HG03571 (cell line): ENCODE measurements at regions not wholly inside any gene's neighbourhood (a gene's known extent, or its start where the extent isn't known, plus 50 kb on each side); places are given as distances from the start of the nearest gene placed in this dataset.

ENCODE experiments used
- ATAC-seq: cut with Tn5 transposase; IDR thresholded peaks from one replicate; pipeline ENCODE4 v1.9.1; 2021; ENCODE audit not compliant: unreplicated experiment

DNA sequence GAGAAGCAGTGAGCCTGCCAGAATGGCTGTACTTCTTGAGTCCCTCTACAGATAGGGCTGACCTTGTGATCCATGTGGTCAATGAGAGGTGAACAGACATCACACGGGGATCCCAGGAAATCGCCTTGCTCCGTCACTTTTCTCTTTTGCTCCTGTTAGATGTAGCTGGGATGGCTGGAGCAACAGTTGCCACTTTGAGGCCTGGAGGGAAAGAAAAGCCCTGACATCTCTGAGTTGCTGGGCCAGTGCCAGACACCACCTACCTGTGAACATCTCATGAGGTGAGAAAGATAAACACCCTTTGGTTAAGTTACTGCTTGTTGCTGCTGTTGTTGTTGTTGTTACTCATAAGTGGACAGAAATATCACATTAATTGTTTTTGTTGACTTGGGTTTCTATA lies 840.3 kb downstream of the TBC1D22A start:
- ATAC-seq: no peak

DNA sequence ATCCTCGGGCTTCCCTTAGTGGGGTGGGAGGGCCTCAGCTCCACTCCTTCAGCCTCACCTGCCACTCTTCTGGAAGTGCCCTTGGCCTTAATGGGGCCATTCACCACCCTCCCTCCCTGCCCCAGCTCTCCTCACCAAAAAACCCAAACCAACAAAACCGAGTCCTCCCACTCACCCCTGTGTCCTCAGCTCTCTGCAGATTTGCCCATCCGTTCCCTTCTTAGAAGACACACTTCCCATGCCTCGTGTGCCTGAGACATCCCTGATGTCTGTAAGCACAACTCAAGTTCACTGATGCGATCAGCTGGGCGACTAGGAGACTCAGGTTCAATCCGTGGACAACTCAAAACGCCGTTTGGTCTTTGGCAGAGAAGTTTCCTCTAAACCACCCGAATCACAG lies 839.2 kb downstream of the TBC1D22A start:
- ATAC-seq: no peak

DNA sequence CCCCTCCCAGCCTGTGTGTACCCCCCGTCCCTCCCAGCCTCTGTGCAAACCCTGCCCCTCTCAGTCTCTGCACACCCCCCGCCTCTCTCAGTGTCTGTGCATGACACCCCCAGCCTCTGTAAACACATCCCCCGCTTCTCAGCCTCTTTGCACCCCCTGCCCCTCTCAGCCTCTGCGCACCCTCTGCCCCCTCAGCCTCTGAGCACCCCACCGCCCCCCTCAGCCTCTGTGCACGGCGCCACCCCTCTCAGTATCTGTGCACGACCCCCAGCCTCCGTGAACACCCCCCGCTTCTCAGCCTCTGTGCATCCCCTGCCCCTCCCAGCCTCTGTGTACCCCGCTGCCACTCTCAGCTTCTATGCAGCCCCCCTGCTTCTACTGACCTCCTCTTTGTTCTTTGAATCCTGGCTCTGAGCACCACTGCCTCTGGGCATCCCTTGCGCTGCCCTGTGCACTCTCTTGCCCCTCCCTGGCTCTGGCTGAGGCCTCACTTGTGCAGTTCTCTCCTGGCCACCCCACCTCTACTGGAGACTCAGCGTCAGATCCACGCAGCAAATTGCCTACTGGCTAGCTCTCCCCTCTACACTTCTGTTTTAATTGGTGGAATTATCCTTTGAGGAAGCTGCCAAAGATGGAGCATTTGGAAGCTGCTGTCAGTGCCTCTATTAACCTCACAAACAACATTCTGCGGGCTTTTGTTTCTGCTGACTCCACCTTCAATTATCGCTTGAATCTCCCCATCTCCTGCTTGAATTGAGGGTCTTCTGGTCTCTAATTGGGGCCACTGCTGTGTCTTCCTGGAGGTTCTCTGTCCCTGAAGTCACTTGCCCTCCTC lies 838.6 kb downstream of the TBC1D22A start:
- no peak for ATAC-seq

DNA sequence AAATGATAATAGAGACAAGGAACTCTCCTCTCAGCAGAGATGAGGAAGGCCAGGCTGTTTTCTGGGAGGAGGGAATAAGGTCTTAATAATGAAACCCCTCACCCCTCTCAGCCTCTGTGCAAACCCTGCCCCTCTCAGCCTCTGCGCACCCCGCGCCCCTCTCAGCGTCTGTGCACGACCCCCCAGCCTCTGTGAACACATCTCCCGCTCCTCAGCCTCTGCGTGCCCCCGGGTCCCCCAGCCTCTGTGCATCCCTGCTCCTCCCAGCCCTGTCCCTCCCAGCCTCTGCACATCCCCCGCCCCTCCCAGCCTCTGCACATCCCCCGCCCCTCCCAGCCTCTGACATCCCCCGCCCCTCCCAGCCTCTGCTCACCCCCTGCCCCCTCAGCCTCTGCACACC lies 837.8 kb downstream of the TBC1D22A start:
- no peak for ATAC-seq

DNA sequence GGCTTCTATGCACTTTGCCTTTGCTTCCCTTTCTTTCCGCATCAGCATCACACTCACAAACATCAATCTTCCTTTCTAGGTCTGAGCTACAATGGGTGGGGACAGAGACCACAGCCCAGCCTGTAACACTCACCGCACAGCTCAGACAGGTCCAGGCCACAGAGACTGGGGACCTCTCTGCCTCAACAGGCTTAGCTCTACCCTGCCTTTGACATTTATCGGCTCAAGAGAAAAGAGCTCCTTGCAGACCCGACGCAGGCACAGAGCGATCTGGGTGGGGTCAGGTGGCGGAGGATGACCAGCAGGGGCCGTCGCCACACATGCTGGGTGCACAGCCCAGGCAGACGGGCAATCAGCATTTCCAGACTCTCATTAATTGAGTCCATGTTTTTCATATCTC lies 837.3 kb downstream of the TBC1D22A start:
- ATAC-seq: no peak

DNA sequence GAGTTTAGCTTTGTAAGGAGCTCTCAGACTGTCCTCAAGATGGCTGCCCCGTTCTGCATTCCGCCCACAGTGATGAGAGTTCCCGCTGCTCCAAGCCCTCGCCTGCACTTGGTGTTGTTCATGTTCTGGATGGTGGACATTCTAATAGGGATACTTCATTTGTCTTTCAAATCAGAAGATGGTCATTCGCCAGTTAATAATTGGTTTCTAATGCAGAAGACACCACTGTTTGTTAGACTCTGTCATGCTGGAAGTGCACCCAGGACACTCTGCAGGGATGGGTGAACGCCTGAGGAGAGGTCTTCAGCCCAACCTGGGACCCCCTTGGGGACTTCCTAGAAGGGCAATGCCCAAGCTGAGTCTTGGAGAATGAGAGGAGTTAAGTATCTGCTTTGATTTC lies 836.4 kb downstream of the TBC1D22A start:
- no peak for ATAC-seq

DNA sequence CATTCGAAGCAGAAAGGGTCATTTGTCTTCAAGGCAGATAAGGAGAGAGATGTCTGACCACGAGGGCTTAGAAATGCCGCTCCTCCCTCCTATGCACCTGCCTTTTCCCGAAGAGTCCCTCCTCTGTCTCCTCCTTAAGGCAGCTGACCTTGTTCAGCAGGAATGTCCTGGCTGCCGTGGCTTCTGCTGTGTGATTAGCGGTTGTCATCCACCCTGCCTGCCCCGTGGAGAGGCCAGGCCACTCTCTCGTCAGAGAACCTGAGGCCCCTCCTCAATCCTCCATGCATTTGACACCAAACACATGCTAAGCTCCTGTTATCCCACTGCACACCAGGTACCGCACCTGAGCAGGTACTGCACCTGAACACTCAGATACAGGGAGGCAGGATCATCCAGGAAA lies 834.6 kb downstream of the TBC1D22A start:
- ATAC-seq: no peak

DNA sequence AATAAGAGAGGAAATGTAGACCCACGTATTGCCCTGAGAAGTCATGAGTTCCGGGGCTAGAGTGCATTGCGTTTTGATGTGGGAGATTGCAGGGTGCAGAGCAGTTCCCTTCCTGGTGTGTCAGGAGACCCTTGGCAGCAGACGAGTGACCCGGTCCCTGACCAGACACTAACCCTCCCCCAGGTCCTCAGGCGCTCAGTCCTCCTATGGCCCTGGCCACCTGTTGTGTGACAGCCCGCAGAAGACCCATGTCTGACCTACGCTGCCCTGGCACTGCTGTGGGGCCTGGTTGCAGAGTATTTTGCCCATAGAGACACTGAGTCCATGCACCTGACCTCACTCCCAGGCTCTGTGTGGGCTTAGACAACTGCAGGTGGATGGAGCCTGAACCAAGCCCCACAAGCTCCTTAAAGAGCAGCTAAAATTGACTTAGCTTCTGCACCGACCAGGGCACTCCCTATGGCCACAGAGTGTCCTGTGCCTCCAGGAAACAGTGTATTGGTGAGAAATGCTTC lies 833.8 kb downstream of the TBC1D22A start:
- no peak for ATAC-seq

DNA sequence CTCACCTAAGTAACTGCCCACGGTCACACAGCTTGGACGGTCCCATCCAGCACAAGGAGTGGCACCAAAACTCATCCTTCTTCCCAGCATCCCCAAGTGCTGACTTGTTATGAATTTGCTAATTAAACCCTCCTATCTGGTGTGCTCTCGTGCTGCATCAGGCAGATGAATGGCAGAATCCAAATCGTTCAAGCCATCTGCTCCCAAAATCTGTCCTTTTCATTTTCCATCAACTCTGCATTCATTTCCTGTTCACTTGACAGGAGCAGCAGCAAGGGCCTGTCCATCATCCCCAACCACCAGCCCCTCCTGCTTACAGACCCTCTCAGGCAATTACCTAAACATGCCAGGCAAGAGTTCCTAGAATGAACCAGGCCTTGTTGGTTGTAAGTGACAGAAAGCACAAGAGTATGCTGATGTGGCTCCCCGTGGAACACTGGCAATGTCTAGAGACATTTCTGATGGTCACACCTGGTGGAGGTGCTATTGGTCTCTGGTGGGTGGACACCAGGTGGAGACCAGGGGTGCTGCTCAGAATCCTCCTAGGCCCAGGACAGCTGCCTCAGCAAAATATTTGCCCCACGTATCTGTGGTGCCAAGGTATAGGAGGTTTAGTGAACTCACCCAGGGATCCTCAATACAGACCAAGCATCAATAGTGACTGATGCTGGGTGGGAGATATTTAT lies 832.5 kb downstream of the TBC1D22A start:
- no peak for ATAC-seq

DNA sequence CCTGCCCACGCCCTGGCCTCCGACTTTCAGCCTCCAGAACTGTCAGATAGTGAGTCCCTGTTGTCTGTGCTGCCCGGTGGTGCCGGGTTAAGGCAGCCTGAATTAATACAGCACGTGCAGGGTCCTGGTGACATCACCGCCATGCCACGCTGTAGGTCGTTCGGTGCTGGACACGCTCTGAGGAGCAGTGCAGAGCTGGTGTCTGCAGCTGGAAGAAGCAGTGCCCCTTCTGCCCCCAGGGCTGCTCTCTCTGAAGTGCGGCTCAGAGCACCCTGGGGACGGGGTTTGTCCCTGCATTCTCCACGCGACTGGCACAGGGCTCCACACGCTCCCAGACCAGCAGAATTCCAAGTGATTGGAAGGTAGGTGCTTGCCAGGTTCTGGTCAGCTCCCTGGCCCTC lies 831.5 kb downstream of the TBC1D22A start:
- ATAC-seq: no peak

DNA sequence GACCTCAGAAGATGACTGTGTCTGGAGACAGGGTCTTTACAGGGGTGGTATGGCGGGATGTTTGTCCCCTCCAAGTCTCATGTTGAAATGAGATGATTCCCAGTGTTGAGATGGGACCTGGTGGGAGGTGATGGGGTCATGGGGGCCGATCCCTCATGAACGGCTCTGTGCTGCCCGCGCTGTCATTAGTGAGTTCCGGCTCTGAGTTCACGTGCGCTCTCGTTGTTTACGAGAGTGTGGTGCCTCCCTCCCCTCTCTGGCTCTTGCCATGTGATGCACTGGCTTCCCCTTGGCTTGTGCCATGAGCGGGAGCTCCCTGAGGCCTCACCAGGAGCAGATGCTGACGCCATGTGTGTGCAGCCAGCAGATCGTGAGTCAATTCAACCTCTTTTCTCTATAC lies 830.8 kb downstream of the TBC1D22A start:
- ATAC-seq: no peak

DNA sequence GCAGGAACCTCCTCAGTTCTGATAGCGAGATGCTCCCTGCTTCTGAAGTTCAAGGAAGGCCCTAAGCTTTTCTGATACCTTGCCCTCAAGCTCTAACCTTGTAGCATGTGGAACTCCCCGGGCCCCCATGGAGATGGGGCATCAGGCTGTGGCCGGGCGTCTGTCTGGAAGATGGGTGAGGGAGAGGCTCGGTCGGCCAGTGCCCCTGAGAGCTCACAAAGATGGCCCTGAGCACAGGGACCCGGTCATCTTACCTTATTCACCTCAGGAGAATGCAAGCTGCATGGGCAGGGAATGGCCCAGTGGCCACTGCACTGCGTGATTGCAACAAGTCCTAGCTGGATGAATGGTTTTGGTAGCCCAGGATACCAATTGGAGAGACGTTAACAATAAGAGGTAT lies 830.3 kb downstream of the TBC1D22A start:
- no peak for ATAC-seq

DNA sequence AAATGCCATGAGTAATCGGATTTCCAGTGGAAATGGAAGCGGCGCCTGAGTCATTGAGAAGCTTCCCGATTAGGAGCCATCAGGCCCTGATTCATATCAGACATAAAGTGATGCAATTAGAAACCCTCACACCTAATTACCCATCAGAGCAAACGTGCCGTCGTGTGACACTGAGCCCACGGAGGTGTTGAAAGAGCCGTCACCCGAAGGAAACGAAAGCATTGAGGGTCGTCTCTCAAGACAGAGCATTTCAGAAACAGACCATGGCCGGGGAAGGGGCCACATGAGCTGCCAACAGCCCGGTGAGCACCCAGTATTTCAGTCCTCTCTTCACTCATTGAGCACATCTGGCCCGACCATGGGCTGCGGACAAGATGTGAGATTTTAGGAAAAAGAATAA lies 829.3 kb downstream of the TBC1D22A start:
- ATAC-seq: no peak

DNA sequence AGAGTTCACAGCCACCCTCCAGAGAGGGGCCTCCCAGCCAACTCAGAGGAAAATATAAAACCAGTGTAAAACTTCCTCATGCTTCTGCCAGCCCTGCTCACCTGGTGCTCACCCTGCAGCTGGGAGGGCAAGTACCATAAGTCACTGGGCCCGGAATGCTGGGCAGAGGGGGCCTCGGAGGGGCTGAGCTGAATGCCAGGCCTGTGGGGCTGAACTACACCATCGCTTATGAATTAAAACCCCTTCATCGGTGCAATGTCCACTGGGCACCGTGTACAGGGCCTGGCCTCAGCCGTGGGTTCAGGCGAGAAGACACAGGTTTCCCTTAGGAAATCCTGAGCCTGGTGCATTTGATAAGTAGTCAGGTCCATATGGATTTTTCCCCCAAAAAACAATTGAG lies 828.6 kb downstream of the TBC1D22A start:
- ATAC-seq: no peak

DNA sequence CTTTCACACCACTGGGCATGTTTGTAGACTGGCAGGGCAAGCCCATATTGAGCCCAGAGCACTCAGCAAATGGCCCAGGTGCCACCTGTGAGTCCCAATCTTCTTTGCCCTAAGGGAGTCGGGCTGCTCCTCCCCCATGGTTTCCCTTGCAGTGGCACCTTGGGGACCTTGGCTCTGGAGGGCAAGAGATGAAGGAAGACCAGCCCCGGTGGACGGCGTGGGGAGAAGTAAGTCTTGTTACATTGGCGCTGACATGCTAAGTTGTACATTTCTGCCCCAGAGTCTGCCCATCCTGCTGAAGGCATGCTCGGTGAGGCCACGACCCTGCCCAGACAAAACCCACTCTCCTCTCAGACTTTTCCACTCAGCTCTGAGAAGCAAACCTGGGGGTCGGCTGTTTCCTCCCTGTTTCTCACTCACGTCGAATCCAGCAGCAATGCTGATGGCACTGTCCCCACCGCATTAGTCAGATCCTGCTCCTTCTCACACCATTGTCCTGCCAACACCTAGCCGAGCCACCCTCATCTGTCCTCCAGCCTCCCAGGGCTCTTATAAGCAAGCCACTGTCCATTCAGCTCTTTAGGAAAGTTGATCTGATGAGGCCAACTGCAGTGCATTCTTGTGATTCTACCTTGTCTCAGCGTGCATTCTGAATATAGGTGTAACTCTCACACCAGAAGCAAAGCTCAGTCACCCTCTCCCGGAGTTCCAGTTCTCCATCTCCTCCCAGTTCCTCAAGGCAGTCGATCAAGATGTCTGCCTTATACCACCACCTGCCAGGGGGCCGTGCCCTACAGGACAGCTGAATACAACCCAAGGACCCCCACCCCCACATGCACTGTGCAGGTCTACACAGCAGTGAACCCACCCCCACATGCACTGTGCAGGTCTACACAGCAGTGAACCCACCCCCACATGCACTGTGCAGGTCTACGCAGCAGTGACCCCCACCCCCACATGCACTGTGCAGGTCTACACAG lies 827.1 kb downstream of the TBC1D22A start:
- ATAC-seq: no peak

DNA sequence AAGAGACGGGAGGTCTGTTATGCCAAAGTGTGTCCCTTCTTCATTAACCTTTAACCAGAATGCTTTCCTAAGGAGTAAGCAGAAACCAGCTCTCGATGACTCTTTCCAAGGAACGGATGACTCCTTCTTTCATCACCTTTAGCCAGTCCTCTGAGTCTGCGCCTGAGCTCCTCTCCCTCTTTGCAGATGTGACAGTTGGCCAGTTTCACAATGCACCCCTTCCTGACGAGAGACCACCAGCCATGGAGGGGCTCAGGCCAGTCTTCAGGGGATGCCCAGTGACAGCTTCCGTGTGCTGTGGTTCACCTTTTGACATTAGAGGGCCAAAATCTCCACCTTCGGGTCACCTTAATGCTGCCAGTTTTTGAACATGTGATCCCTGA lies 826.1 kb downstream of the TBC1D22A start:
- no peak for ATAC-seq

DNA sequence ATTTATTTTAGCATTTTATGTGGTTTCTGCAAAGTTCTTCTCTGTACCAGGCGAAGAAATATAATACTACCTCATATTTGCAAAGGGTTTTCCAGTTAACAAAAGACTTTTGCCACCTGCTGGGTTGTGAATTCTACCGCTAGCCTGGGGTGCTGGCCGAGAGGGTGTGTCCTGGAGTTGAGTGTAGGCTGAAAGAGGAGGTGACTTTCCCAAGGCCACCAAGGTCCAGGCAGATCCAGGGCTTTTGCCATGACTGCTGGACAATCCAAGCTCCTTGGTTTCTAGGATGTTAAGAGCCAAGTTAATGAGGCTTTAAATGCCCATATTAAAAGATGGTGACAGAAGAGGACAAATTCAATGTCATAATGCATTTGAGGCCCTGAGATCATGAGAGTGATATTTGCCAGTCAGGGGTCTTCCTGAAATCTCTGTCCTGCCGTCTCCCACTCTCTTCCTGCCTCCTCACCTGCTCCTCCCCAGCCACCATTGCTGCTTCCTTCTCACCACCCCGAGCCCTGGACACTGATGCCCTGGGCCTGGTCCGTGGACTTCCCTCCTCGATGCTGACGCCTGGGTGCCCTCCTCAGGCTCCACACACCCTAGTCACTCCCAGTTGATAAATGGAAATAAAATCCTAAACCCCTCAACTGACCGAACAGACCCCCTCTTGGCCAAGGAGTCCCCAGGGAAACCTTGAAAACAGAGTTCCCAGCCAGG lies 825.6 kb downstream of the TBC1D22A start:
- no peak for ATAC-seq

DNA sequence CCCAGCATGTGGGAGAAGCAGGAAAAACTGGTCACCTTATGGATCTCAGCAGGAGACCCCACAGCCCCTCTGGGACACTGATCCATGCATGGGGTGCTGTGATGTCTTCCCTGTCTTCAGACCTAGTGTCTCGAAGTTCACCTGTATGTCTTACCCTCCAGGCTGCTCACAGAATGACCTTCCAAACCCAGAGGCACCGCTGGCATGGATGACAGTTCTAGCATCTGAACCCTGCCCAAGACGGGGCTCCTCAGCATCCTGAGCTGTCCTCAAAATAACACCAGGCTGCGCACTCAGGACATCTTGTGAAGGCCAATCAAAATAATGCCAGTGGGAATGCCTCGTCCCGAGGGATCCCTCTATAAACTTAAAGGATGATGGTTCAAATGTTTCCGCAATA lies 824.9 kb downstream of the TBC1D22A start:
- ATAC-seq: no peak

DNA sequence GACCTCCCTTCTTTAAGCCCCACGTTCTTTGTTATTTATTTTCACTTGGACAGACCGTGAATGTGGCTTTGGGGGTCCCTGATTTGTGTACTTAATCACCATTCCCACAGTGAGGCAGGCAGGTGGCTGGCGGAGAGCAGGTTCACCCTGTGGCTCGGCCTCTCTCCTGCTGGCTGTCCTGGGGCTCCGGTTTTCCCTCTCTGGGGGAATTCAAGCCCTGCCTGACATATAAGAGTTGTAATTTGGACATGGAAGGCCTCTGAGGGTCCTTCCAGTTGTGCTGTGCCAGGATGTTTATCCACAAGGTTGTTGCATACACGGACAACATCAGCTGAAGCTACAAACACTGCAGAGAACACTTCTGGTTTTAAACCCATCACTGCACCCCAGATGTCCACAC lies 824.5 kb downstream of the TBC1D22A start:
- ATAC-seq: no peak

DNA sequence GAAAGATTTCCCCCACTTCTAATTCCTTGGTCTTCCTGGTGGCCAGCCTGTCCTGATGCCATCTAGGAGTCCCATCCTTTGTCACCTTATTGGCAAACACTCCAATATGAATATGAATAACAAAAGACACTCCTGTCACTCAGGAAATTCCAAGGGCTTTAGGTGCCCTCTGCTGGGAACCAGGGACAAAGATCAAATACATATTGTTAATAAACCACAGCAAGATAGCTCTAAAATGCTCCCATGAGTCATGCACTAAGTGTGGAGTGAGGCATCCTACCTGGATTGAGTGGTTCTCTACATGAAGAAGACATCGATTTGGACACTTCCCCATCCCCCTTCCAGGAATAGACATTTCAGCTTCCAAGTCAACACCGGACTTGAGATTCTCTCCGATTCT lies 823.6 kb downstream of the TBC1D22A start:
- ATAC-seq: no peak
